ENCODE measurements at regions not wholly inside any gene's neighbourhood (a gene's known extent, or its start where the extent isn't known, plus 50 kb on each side); places are given as distances from the start of the nearest gene placed in this dataset.

GRCh38 chr7:84362828-84363227, 168.2 kb upstream of the SEMA3A start:
- TF ChIP-seq, protein P1, sequence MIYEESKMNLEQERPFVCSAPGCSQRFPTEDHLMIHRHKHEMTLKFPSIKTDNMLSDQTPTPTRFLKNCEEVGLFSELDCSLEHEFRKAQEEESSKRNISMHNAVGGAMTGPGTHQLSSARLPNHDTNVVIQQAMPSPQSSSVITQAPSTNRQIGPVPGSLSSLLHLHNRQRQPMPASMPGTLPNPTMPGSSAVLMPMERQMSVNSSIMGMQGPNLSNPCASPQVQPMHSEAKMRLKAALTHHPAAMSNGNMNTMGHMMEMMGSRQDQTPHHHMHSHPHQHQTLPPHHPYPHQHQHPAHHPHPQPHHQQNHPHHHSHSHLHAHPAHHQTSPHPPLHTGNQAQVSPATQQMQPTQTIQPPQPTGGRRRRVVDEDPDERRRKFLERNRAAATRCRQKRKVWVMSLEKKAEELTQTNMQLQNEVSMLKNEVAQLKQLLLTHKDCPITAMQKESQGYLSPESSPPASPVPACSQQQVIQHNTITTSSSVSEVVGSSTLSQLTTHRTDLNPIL (CRISPR knock-in tag; IDR thresholded peaks at IDR 0.05; ENCODE audit: low read depth), result no peak
- TF ChIP-seq, protein P2, sequence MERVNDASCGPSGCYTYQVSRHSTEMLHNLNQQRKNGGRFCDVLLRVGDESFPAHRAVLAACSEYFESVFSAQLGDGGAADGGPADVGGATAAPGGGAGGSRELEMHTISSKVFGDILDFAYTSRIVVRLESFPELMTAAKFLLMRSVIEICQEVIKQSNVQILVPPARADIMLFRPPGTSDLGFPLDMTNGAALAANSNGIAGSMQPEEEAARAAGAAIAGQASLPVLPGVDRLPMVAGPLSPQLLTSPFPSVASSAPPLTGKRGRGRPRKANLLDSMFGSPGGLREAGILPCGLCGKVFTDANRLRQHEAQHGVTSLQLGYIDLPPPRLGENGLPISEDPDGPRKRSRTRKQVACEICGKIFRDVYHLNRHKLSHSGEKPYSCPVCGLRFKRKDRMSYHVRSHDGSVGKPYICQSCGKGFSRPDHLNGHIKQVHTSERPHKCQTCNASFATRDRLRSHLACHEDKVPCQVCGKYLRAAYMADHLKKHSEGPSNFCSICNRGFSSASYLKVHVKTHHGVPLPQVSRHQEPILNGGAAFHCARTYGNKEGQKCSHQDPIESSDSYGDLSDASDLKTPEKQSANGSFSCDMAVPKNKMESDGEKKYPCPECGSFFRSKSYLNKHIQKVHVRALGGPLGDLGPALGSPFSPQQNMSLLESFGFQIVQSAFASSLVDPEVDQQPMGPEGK (CRISPR knock-in tag; IDR thresholded peaks at IDR 0.05; ENCODE audit: borderline replicate concordance), result no peak
- TF ChIP-seq RARB (CRISPR knock-in tag; IDR thresholded peaks at IDR 0.05), result no peak
- TF ChIP-seq, protein P3, sequence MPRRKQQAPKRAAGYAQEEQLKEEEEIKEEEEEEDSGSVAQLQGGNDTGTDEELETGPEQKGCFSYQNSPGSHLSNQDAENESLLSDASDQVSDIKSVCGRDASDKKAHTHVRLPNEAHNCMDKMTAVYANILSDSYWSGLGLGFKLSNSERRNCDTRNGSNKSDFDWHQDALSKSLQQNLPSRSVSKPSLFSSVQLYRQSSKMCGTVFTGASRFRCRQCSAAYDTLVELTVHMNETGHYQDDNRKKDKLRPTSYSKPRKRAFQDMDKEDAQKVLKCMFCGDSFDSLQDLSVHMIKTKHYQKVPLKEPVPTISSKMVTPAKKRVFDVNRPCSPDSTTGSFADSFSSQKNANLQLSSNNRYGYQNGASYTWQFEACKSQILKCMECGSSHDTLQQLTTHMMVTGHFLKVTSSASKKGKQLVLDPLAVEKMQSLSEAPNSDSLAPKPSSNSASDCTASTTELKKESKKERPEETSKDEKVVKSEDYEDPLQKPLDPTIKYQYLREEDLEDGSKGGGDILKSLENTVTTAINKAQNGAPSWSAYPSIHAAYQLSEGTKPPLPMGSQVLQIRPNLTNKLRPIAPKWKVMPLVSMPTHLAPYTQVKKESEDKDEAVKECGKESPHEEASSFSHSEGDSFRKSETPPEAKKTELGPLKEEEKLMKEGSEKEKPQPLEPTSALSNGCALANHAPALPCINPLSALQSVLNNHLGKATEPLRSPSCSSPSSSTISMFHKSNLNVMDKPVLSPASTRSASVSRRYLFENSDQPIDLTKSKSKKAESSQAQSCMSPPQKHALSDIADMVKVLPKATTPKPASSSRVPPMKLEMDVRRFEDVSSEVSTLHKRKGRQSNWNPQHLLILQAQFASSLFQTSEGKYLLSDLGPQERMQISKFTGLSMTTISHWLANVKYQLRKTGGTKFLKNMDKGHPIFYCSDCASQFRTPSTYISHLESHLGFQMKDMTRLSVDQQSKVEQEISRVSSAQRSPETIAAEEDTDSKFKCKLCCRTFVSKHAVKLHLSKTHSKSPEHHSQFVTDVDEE (CRISPR knock-in tag; IDR thresholded peaks at IDR 0.05), result no peak
- TF ChIP-seq CSDC2 (CRISPR knock-in tag; IDR thresholded peaks at IDR 0.05), result no peak
- TF ChIP-seq CSRNP3 (CRISPR knock-in tag; IDR thresholded peaks at IDR 0.05), result no peak
- TF ChIP-seq ISL1 (CRISPR knock-in tag; IDR thresholded peaks at IDR 0.05), result no peak
- TF ChIP-seq BACH2 (CRISPR knock-in tag; IDR thresholded peaks at IDR 0.05; ENCODE audit: borderline replicate concordance), result no peak
- TF ChIP-seq ARNTL (CRISPR knock-in tag; IDR thresholded peaks at IDR 0.05; ENCODE audit: borderline replicate concordance, low read depth), result no peak
- no peak for TF ChIP-seq GLIS3 (CRISPR knock-in tag; IDR thresholded peaks at IDR 0.05)
- TF ChIP-seq ZFP3 (CRISPR knock-in tag; IDR thresholded peaks at IDR 0.05), result no peak
